Thymus (tissue), 11 donors: ENCODE measurements at regions not wholly inside any gene's neighbourhood (a gene's known extent, or its start where the extent isn't known, plus 50 kb on each side); places are given as distances from the start of the nearest gene placed in this dataset.

ENCODE experiments used
- DNase-seq, 9 donors: peaks; one replicate each; pipeline ENCODE4 v3.0.0-alpha.2; 2013; ENCODE audit warnings: low spot score in 9 of 9, low read depth in 6 of 9, missing footprints in 1 of 9
- H3K27ac ChIP-seq, 2 donors: one replicate each; pipeline ENCODE4 v1.5.1; 2013; ENCODE audit warnings: control low read depth in 1 of 2, low read depth in 1 of 2, low read length in 1 of 2, mild to moderate bottlenecking in 1 of 2, moderate library complexity in 1 of 2
- H3K27me3 ChIP-seq, 2 donors: one replicate each; pipeline ENCODE4 v1.5.1; 2013; ENCODE audit warnings: low read length in 1 of 2; ENCODE audit not compliant: control insufficient read depth in 2 of 2, insufficient read depth in 1 of 2
- H3K36me3 ChIP-seq, 2 donors: one replicate each; pipeline ENCODE4 v1.5.1; 2013; ENCODE audit warnings: low read length in 1 of 2, mild to moderate bottlenecking in 1 of 2, moderate library complexity in 1 of 2; ENCODE audit not compliant: control insufficient read depth in 2 of 2, insufficient read depth in 2 of 2
- H3K4me1 ChIP-seq, 2 donors: one replicate each; pipeline ENCODE4 v1.5.1; 2013; ENCODE audit warnings: low read length in 2 of 2; ENCODE audit not compliant: control insufficient read depth in 2 of 2, insufficient read depth in 2 of 2
- H3K4me3 ChIP-seq, 2 donors: one replicate each; pipeline ENCODE4 v1.5.1; 2013; ENCODE audit warnings: low read length in 2 of 2, control low read depth in 1 of 2, mild to moderate bottlenecking in 1 of 2
- H3K9me3 ChIP-seq, 2 donors: one replicate each; pipeline ENCODE4 v1.5.1; 2013; ENCODE audit warnings: low read length in 1 of 2, mild to moderate bottlenecking in 1 of 2; ENCODE audit not compliant: control insufficient read depth in 2 of 2, insufficient read depth in 1 of 2
- WGBS: extraction: QIAGEN DNeasy Blood & Tissue Kit; methylation state at CpG from one replicate; pipeline ENCODE4 v1.1.7; 2013; 5-methylcytosine and 5-hydroxymethylcytosine counted together
- donor health status: healthy.

DNA sequence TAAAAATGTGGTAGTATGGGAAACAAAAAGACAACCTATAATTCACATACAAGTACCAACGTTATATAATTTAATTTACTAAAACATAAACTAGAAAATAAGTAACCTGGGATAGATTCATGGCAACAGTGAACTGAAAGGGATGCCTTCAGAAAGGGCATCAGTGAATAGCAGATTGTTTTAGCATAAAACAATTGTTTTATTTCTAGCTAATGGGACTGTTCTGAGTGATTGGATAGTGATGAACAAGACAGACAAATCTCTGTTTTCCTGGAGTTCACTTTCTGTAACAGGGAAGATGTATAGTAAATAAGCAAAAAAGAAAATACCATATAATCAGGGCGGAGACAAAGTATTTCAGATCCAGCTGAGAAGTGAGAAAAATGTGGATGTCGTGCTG lies 379.1 kb upstream of the SPOCK3 start:
- DNase-seq: no peak
- H3K36me3 ChIP-seq: no peaks in the 10 kb centered on the region
- no peaks in the 10 kb centered on the region for H3K9me3 ChIP-seq
- 91% methylated on average over 3 of the region's 3 CpGs for WGBS
- H3K4me1 ChIP-seq: no peaks in the 10 kb centered on the region
- H3K4me3 ChIP-seq: no peak overlapping the region
- H3K27ac ChIP-seq: no peak overlapping the region
- H3K27me3 ChIP-seq: no peaks in the 10 kb centered on the region

DNA sequence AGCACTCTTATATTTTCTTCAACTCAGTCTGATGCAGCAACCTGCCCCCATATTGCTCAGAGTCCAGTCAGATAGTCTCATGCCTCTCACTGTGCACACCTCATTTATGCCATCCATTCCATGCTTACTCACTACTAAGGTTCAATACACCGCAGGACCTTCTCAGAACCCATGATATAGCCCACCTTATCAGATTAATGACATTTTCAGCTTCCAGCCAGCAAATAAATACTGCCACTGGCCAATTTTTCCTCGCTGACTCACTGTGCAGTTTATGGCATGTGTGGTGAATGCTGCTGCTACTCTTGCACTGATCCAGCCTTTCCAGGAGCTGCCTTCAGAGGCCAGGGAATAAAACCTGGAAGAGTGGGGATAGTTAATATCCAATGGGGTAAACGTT lies 380.6 kb upstream of the SPOCK3 start:
- Histone ChIP-seq H3K36me3 (no peaks in the 10 kb centered on the region), H3K9me3 (no peaks in the 10 kb centered on the region), H3K27me3 (no peaks in the 10 kb centered on the region), H3K4me3 (no peak overlapping the region), H3K27ac (no peak overlapping the region), H3K4me1 (no peaks in the 10 kb centered on the region)
- no peak for DNase-seq
- WGBS: 75% methylated on average over 3 of the region's 3 CpGs

DNA sequence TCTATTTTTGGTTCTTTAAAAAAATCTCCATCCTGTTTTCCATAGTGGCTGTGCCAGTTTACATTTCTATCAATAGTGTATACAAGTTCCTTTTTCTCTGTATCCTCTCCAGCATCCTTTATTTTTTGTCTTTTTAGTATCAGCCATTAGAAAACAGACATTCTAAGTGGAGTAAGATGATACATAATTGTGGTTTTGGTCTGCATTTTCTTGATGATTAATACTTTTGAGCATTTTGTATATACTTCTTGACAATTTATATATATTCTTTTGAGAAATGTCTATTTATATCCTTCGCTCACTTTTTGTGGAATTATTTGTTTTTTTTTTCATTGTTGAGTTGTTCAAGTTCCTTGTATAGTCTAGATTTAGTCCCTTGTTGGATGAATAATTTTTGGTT lies 382.2 kb upstream of the SPOCK3 start:
- Histone ChIP-seq H3K9me3 (no peaks in the 10 kb centered on the region), H3K4me3 (no peak overlapping the region), H3K27me3 (no peaks in the 10 kb centered on the region), H3K36me3 (no peaks in the 10 kb centered on the region), H3K4me1 (no peaks in the 10 kb centered on the region), H3K27ac (no peak overlapping the region)
- whole genome bisulfite sequencing: 45% methylated on average over 1 of the region's 1 CpG
- DNase-seq: no peak

DNA sequence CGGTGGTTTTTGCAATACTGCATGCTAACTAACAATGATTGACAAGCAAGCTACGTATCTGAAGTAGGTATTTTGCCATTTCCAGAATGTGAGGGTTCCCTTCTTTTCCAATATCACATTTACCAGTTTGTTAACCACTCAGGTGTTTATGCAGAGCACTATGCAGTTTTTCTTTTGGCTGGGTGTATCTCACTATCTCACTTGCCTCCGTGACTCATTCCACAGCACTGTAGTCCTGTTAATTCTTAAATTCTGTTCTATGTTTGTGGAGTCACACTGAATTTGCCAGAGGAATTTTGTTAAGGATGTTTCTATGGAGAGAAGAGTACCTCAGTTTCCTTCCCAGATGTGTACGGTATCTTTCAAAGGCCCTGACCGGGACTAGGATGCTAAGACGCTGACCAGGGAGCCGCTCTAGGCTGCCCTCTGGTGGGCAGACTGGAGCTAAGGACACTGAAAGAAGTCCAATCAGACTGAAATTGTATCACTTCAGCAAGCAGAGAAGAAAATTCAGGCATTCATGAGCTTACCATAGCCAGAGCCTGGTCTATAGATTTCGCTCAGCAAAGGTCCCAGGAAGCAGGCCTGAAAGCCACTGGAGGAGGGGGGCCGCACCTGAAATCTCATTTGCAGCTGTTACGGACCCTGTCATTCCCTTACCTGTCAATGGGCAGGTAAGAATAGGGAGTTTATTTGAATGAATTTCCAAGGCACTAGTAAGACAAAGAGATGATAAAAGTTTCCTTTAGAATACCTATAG lies 388.4 kb upstream of the SPOCK3 start:
- WGBS: 55% methylated on average over 10 of the region's 10 CpGs
- Histone ChIP-seq H3K4me1 (no peaks in the 10 kb centered on the region), H3K9me3 (no peaks in the 10 kb centered on the region), H3K27me3 (no peaks in the 10 kb centered on the region), H3K27ac (no peak overlapping the region), H3K36me3 (no peaks in the 10 kb centered on the region), H3K4me3 (no peak overlapping the region)
- peak in 8 of 9 donors; percentile 3 to 48 (median 22) for DNase-seq

DNA sequence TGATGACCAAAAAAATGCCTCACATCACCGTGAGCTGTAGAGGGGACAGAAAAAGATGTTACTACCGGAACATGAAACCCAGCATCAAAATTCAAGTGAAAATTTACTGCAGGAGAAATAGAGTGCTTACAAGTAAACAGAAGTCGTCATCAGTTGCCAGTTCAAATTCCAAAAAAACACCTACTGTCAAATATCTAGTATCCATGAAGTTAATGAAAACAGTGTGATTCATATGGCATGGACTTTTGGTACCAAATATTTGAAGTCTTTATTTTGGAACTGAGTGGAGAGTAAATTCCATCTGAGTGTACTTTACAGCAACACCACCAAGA lies 388.9 kb upstream of the SPOCK3 start:
- H3K4me3 ChIP-seq: no peak overlapping the region
- DNase-seq: no peak
- H3K27me3 ChIP-seq: no peaks in the 10 kb centered on the region
- H3K27ac ChIP-seq: no peak overlapping the region
- no peaks in the 10 kb centered on the region for H3K9me3 ChIP-seq
- H3K4me1 ChIP-seq: no peaks in the 10 kb centered on the region
- 94% methylated on average over 3 of the region's 3 CpGs for WGBS
- no peaks in the 10 kb centered on the region for H3K36me3 ChIP-seq

DNA sequence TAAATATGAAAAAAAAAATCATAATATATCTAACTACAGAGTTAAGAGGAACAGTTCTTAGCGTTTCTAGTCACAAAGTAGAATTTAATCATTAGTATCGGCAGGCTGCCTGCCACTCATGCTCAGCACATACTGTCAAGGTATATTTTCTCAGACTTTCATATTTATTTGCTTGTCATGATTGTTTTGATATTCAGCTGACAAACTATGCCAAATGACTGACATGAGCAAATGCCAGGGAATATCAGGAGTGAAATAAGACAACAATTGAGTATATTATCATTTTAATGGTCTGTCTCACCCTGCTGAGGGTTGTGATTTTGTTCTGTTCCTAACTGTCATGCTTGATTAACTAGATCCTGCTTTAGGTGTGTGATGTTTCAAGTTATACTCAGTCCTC lies 395.0 kb upstream of the SPOCK3 start:
- WGBS: 95% methylated on average over 2 of the region's 2 CpGs
- H3K36me3 ChIP-seq: no peaks in the 10 kb centered on the region
- DNase-seq: no peak
- no peaks in the 10 kb centered on the region for H3K4me1 ChIP-seq
- no peak overlapping the region for H3K4me3 ChIP-seq
- no peaks in the 10 kb centered on the region for H3K9me3 ChIP-seq
- no peaks in the 10 kb centered on the region for H3K27me3 ChIP-seq
- no peak overlapping the region for H3K27ac ChIP-seq

DNA sequence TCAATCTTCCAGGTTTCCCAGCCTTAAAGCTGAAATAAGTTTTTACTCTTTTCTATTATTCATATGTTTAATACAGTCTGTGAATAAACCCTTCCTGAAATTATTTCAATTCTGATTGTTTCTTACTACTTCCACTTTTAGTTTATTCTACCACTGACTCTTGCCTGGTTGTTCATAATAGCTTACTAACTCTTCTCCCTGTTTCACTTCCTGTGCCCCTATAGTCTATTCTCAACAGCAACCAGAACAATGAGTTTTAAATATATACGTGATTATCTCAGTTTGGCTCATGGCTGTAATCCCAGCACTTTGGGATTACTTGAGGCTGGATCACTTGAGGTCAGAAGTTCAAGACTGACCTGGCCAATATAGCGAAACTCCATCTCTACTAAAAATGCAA lies 408.0 kb upstream of the SPOCK3 start:
- WGBS: 85% methylated on average over 2 of the region's 2 CpGs
- Histone ChIP-seq H3K4me1 (no peaks in the 10 kb centered on the region), H3K36me3 (no peaks in the 10 kb centered on the region), H3K27me3 (no peaks in the 10 kb centered on the region), H3K4me3 (no peak overlapping the region), H3K9me3 (no peaks in the 10 kb centered on the region), H3K27ac (no peak overlapping the region)
- DNase-seq: no peak

DNA sequence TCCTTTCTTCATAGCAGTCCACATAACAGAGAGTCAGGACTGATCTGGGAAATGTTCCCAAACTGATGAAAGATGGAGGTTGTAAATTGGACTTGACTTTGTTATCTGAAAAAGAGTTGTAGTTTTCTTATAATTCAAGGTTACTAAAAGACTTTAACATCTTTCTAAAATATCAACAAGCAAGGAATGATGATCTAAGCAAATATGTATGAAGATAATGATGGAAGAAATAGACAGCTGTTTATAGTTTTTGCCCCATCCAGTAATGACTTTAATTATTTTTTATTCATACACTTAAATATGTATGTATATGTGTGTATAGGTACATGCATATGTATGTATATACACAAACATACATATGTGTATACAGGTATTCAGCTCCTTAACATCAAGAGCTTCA lies 411.1 kb upstream of the SPOCK3 start:
- no peaks in the 10 kb centered on the region for H3K27me3 ChIP-seq
- H3K4me3 ChIP-seq: no peak overlapping the region
- DNase-seq: no peak
- H3K4me1 ChIP-seq: no peaks in the 10 kb centered on the region
- H3K36me3 ChIP-seq: no peaks in the 10 kb centered on the region
- H3K27ac ChIP-seq: no peak overlapping the region
- H3K9me3 ChIP-seq: no peaks in the 10 kb centered on the region

DNA sequence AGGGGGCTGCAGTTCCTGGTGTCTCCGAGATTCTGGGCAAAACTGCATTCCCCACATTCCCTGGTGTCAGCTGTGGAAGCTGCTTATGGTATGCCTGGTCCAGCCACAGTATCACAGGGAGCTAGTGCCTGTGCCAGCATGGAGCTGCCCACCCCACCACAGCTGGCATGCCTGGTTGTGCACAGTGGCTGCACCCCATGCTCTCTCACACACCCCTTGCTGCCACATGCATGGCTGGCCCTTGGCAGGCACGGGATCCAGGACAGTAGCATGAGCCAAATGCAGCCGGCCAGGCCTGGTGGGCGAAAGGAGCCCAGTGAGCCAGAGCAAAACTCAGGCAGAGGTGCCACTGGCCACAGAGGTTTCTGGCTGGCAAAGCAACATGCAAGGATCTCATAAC lies 418.0 kb upstream of the SPOCK3 start:
- WGBS: 75% methylated on average over 4 of the region's 4 CpGs
- DNase-seq: no peak
- H3K9me3 ChIP-seq: peaks cover 0 to 11% of the 10 kb centered on the region in 2 donors
- no peaks in the 10 kb centered on the region for H3K27me3 ChIP-seq
- no peaks in the 10 kb centered on the region for H3K36me3 ChIP-seq
- H3K4me1 ChIP-seq: no peaks in the 10 kb centered on the region
- H3K4me3 ChIP-seq: no peak overlapping the region
- H3K27ac ChIP-seq: no peak overlapping the region
